ENCODE measurements at regions not wholly inside any gene's neighbourhood (a gene's known extent, or its start where the extent isn't known, plus 50 kb on each side); places are given as distances from the start of the nearest gene placed in this dataset.

- TF ChIP-seq CTCF (conservative IDR thresholded peaks at IDR 0.05 in 1 of 2, IDR thresholded peaks at IDR 0.05 in 1 of 2; ENCODE audit: extremely low read depth in 1 of 2, insufficient read depth in 1 of 2, low read depth in 1 of 2, low read length in 2 of 2) (no peak), EZH2 (IDR thresholded peaks at IDR 0.05; ENCODE audit: borderline replicate concordance, low read length) (no peak)
Measured at GRCh38 chr4:135510582-135510981, 1309.0 kb upstream of the PABPC4L start.

Measured in mammary epithelial cell (primary cell).